ENCODE measurements at regions not wholly inside any gene's neighbourhood (a gene's known extent, or its start where the extent isn't known, plus 50 kb on each side); places are given as distances from the start of the nearest gene placed in this dataset.

GRCh38 chr7:13577566-13578145 lies 411.8 kb downstream of the ETV1 start:
- Histone ChIP-seq H3K4me3 (no peak overlapping the region), H3K4me1 (no peaks in the 10 kb centered on the region), H3K27ac (no peak overlapping the region), H3K9me3 (no peaks in the 10 kb centered on the region), H3K36me3 (no peaks in the 10 kb centered on the region), H3K27me3 (no peaks in the 10 kb centered on the region)
- no peak for DNase-seq
- no peak for TF ChIP-seq CTCF (IDR thresholded peaks at IDR 0.05)
- intact Hi-C loops (cut with DNase I), result no loop called here
- ATAC-seq, result no peak

- Histone ChIP-seq H3K27ac (no peak overlapping the region), H3K27me3 (no peaks in the 10 kb centered on the region), H3K9me3 (no peaks in the 10 kb centered on the region), H3K36me3 (no peaks in the 10 kb centered on the region), H3K4me1 (no peaks in the 10 kb centered on the region), H3K4me3 (no peak overlapping the region)
- TF ChIP-seq CTCF (IDR thresholded peaks at IDR 0.05), result no peak
- no peak for DNase-seq
- intact Hi-C loops (cut with DNase I), result no loop called here
- no peak for ATAC-seq
Measured at GRCh38 chr7:13578294-13578693, 411.2 kb downstream of the ETV1 start.

GRCh38 chr7:13581097-13581496 lies 408.4 kb downstream of the ETV1 start:
- DNase-seq, result no peak
- no peak for ATAC-seq
- intact Hi-C loops (cut with DNase I), result no loop called here

GRCh38 chr7:13593854-13594253 lies 395.6 kb downstream of the ETV1 start:
- TF ChIP-seq CTCF (IDR thresholded peaks at IDR 0.05), result no peak
- Histone ChIP-seq H3K36me3 (no peaks in the 10 kb centered on the region), H3K9me3 (peaks cover 10% of the 10 kb centered on the region), H3K27me3 (no peaks in the 10 kb centered on the region), H3K27ac (no peak overlapping the region), H3K4me3 (no peak overlapping the region), H3K4me1 (no peaks in the 10 kb centered on the region)
- ATAC-seq, result no peak
- intact Hi-C loops (cut with DNase I), result no loop called here
- DNase-seq, result no peak

More at GRCh38 chr7:13581097-13581496, 408.4 kb downstream of the ETV1 start:
- no peaks in the 10 kb centered on the region for H3K36me3 ChIP-seq
- no peak overlapping the region for H3K4me3 ChIP-seq
- H3K27me3 ChIP-seq, result no peaks in the 10 kb centered on the region
- no peaks in the 10 kb centered on the region for H3K4me1 ChIP-seq
- no peaks in the 10 kb centered on the region for H3K9me3 ChIP-seq
- no peak for TF ChIP-seq CTCF (IDR thresholded peaks at IDR 0.05)
- no peak overlapping the region for H3K27ac ChIP-seq

- no peaks in the 10 kb centered on the region for H3K27me3 ChIP-seq
- DNase-seq, result no peak
- intact Hi-C loops (cut with DNase I), result no loop called here
Measured at GRCh38 chr7:13602036-13602435, 387.4 kb downstream of the ETV1 start.

More at GRCh38 chr7:13602036-13602435, 387.4 kb downstream of the ETV1 start:
- no peak overlapping the region for H3K4me3 ChIP-seq
- H3K36me3 ChIP-seq, result no peaks in the 10 kb centered on the region
- no peak for ATAC-seq
- TF ChIP-seq CTCF (IDR thresholded peaks at IDR 0.05), result no peak
- no peaks in the 10 kb centered on the region for H3K4me1 ChIP-seq
- H3K27ac ChIP-seq, result no peak overlapping the region
- H3K9me3 ChIP-seq, result no peaks in the 10 kb centered on the region

Measured in upper lobe of right lung (tissue), 1 donor.